ENCODE measurements at regions not wholly inside any gene's neighbourhood (a gene's known extent, or its start where the extent isn't known, plus 50 kb on each side); places are given as distances from the start of the nearest gene placed in this dataset.

DNA sequence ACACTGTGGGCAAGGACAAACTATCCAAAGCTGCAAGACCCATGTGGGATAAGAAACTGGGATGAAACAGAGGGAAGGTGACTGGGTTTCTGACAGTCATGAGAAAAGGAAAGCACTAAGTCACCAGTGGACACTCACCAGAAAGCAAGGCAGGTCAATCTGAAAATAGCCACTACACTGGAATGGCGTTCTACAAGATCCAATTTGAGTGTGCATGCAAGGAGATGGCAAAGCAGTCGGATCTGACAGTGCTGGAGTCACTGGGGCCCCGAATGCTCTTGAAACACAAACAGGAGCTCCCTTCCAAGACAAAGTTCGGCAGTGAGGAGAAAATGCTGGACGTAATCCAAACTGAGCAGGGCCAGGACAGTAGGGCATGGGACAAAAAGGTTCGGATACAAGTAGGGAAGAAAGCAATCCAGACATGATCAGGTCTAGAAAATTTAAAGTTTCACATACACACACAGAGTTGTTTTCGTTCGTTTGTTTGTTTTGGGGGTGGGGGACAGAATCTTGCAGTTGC is 95.5 kb downstream of the EOMES start:
- no peak overlapping the region for H3K4me3 Mint-ChIP-seq (ENCODE audit: unreplicated experiment)
- POLR2A ChIA-PET = no interaction called here
- intact Hi-C loops (cut with micrococcal nuclease) = no loop called here
- no peak for DNase-seq (ENCODE audit: unreplicated experiment)
- H3K27me3 Mint-ChIP-seq (ENCODE audit: insufficient read depth, unreplicated experiment) = no peaks in the 10 kb centered on the region
- H3K9me3 Mint-ChIP-seq (ENCODE audit: unreplicated experiment) = no peaks in the 10 kb centered on the region
- CTCF ChIA-PET = no interaction called here
- TF ChIP-seq CTCF (IDR thresholded peaks at IDR 0.05; ENCODE audit: unreplicated experiment) = no peak
- H3K4me1 Mint-ChIP-seq (ENCODE audit: insufficient read depth, unreplicated experiment) = peaks cover 6% of the 10 kb centered on the region
- no peaks in the 10 kb centered on the region for H3K36me3 Mint-ChIP-seq (ENCODE audit: insufficient read depth, unreplicated experiment)
- no peak overlapping the region for H3K27ac Mint-ChIP-seq (ENCODE audit: low read depth, unreplicated experiment)
- no TSS peak for BruUV-seq (replicated peaks)

DNA sequence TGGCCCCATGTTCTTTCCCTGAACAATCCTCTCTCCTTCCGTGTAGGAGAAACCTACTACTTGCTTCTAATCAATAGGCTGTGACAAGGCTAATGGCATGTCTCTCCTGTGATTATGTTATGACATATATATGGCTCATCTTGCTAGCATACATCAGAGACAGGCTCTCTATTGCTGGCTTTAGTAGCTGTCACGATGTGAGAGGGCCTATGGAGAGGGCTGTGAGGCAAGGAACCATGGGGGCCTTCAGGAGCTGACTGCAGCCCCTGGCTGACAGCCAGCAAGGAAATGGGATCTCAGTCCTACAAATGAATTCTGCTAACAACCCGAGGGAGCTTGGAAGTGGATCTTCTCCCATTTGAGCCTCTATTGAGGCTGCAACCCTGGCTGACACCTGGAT is 96.3 kb downstream of the EOMES start:
- no peak for DNase-seq (ENCODE audit: unreplicated experiment)
- intact Hi-C loops (cut with micrococcal nuclease) = no loop called here
- CTCF ChIA-PET = no interaction called here
- H3K27me3 Mint-ChIP-seq (ENCODE audit: insufficient read depth, unreplicated experiment) = no peaks in the 10 kb centered on the region
- peaks cover 6% of the 10 kb centered on the region for H3K4me1 Mint-ChIP-seq (ENCODE audit: insufficient read depth, unreplicated experiment)
- BruUV-seq (replicated peaks) = no TSS peak
- POLR2A ChIA-PET = no interaction called here
- H3K36me3 Mint-ChIP-seq (ENCODE audit: insufficient read depth, unreplicated experiment) = no peaks in the 10 kb centered on the region
- no peak overlapping the region for H3K4me3 Mint-ChIP-seq (ENCODE audit: unreplicated experiment)
- H3K9me3 Mint-ChIP-seq (ENCODE audit: unreplicated experiment) = no peaks in the 10 kb centered on the region
- TF ChIP-seq CTCF (IDR thresholded peaks at IDR 0.05; ENCODE audit: unreplicated experiment) = no peak
- no peak overlapping the region for H3K27ac Mint-ChIP-seq (ENCODE audit: low read depth, unreplicated experiment)

GRCh38 chr3:27623085-27623753 is 98.9 kb downstream of the EOMES start:
- POLR2A ChIA-PET = no interaction called here
- Mint-ChIP-seq H3K9me3 (ENCODE audit: unreplicated experiment) (no peaks in the 10 kb centered on the region), H3K36me3 (ENCODE audit: insufficient read depth, unreplicated experiment) (no peaks in the 10 kb centered on the region), H3K27me3 (ENCODE audit: insufficient read depth, unreplicated experiment) (no peaks in the 10 kb centered on the region), H3K4me3 (ENCODE audit: unreplicated experiment) (no peak overlapping the region), H3K4me1 (ENCODE audit: insufficient read depth, unreplicated experiment) (no peaks in the 10 kb centered on the region), H3K27ac (ENCODE audit: low read depth, unreplicated experiment) (no peak overlapping the region)
- DNase-seq (ENCODE audit: unreplicated experiment) = no peak
- BruUV-seq (replicated peaks) = no TSS peak
- CTCF ChIA-PET = no interaction called here
- intact Hi-C loops (cut with micrococcal nuclease) = no loop called here
- no peak for TF ChIP-seq CTCF (IDR thresholded peaks at IDR 0.05; ENCODE audit: unreplicated experiment)

- no peak for TF ChIP-seq CTCF (IDR thresholded peaks at IDR 0.05; ENCODE audit: unreplicated experiment)
- DNase-seq (ENCODE audit: unreplicated experiment) = no peak
- intact Hi-C loops (cut with micrococcal nuclease) = no loop called here
- Mint-ChIP-seq H3K4me3 (ENCODE audit: unreplicated experiment) (no peak overlapping the region), H3K27ac (ENCODE audit: low read depth, unreplicated experiment) (no peak overlapping the region), H3K27me3 (ENCODE audit: insufficient read depth, unreplicated experiment) (no peaks in the 10 kb centered on the region), H3K9me3 (ENCODE audit: unreplicated experiment) (peaks cover 8% of the 10 kb centered on the region), H3K36me3 (ENCODE audit: insufficient read depth, unreplicated experiment) (no peaks in the 10 kb centered on the region), H3K4me1 (ENCODE audit: insufficient read depth, unreplicated experiment) (no peaks in the 10 kb centered on the region)
- ChIA-PET CTCF (interaction anchor here (1.1 kb wide), 1 partner anchor 36 kb away, joined by 3 read pairs; no protein-coding TSS in a partner anchor), POLR2A (no interaction called here)
- BruUV-seq (replicated peaks) = no TSS peak
Measured at GRCh38 chr3:27617552-27617951, 104.6 kb downstream of the EOMES start.

All from MCF 10A (cell line).